Thoracic aorta (tissue), 2 donors: ENCODE measurements at regions not wholly inside any gene's neighbourhood (a gene's known extent, or its start where the extent isn't known, plus 50 kb on each side); places are given as distances from the start of the nearest gene placed in this dataset.

Experiments used
- ATAC-seq: fragments of 150-250 bp; one replicate; pipeline ENCODE4 v1.8.0; 2017; ENCODE audit warnings: low read depth; ENCODE audit not compliant: insufficient number of reproducible peaks, low FRiP score
- DNase-seq: peaks from one replicate; pipeline ENCODE4 v3.0.0-alpha.2; 2020; ENCODE audit warnings: low spot score
- H3K27ac ChIP-seq, 2 donors: fragments of 200-600 bp; sonication (generic); 1 replicate in 1 of 2; 2 replicates in 1 of 2; pipeline ENCODE4 v1.5.1; 2016; ENCODE audit warnings: mild to moderate bottlenecking in 2 of 2, moderate library complexity in 2 of 2
- H3K27me3 ChIP-seq: fragments of 200-600 bp; sonication (generic); replicated peaks from 2 replicates; pipeline ENCODE4 v1.6.0; 2016; ENCODE audit warnings: mild to moderate bottlenecking; ENCODE audit not compliant: insufficient read depth
- H3K36me3 ChIP-seq: fragments of 200-600 bp; sonication (generic); one replicate; pipeline ENCODE4 v1.5.1; 2016
- H3K4me1 ChIP-seq, 2 donors: fragments of 200-600 bp; sonication (generic); 1 replicate in 1 of 2; 2 replicates in 1 of 2; pipeline versions ENCODE4 v1.5.1 to v1.6.0; 2016; ENCODE audit warnings: low read depth in 2 of 2, mild to moderate bottlenecking in 1 of 2; ENCODE audit not compliant: control insufficient read depth in 1 of 2
- H3K4me3 ChIP-seq: fragments of 200-600 bp; sonication (generic); 2 replicates; pipeline ENCODE4 v1.5.1; 2016; ENCODE audit warnings: mild to moderate bottlenecking
- H3K9me3 ChIP-seq: fragments of 200-600 bp; sonication (generic); 2 replicates; pipeline ENCODE4 v1.5.1; 2016
- CTCF ChIP-seq: fragments of 200-600 bp; sonication (generic); IDR thresholded peaks from one replicate; pipeline ENCODE4 v1.5.1; 2019; ENCODE audit warnings: antibody characterized with exemption

GRCh38 chr7:155388561-155388960, 69.4 kb upstream of the EN2 start:
- no peaks in the 10 kb centered on the region for H3K4me1 ChIP-seq
- no peak for TF ChIP-seq CTCF
- no peaks in the 10 kb centered on the region for H3K27me3 ChIP-seq
- no peaks in the 10 kb centered on the region for H3K36me3 ChIP-seq
- DNase-seq (no peak), ATAC-seq (no peak)
- H3K4me3 ChIP-seq = no peak overlapping the region
- no peak overlapping the region for H3K27ac ChIP-seq
- H3K9me3 ChIP-seq = no peaks in the 10 kb centered on the region

DNA sequence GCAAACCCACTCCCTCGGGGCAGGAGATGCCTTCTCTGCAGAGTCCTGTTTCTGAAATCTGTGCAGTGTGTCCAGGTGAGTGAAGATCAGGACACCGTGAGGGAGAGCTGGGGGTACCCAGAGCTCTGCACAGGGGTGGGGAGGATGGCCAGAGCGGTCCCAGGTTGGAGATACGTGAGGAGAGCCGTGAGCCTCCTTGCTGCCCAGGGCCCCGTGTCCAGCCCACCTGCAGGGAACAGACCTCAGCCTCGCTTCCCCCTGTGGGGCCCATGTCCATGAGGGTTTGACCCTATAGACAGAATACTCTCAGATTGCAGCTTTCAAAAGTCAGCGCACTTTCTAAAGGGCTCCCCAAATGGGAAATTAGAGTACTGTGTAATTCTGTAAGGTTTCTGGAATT, 66.5 kb upstream of the EN2 start:
- DNase-seq = no peak
- ATAC-seq = no peak
- no peaks in the 10 kb centered on the region for H3K27me3 ChIP-seq
- H3K27ac ChIP-seq = no peak overlapping the region
- no peaks in the 10 kb centered on the region for H3K9me3 ChIP-seq
- no peak overlapping the region for H3K4me3 ChIP-seq
- no peak for TF ChIP-seq CTCF
- no peaks in the 10 kb centered on the region for H3K4me1 ChIP-seq
- H3K36me3 ChIP-seq = no peaks in the 10 kb centered on the region

DNA sequence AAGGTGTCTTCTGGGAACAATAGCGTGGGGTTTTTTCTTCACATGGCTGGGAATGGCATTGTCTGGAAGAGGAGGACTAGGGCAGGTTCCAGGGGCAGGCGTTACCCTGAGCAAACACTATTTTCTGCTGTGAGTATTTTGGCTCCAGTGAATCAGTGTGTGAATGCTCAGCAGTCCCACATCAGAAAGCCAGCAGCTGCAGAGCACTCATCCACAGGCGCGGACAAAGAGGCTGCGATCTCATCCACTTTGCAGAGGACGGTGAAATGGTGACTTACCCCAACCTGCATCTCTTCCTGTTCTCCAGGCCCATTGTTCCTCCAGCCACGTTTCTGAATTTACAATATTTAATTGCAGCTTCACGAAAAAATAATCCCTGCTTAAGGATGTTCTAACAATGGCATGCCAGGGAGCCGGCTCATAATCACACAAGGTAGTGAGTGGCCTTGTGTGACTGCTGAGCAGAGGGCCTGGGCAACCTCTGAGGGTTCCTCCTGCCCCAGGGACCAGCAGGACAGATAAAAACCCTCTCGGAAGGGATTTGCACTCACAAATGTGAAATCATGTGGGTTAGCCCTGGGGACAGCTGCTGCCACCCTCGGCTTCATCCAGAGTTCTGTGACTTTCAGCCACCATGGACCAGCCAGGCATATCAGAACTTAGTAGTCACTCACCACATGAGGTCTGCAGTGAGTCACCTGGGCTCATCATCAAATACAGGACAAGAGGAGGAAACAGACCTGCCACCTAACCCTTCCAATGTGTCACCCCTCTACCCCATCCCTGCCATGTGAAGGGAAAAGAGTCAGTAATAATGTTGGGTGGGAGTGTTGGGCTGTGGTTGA, 65.0 kb upstream of the EN2 start:
- TF ChIP-seq CTCF = no peak
- Histone ChIP-seq H3K4me3 (no peak overlapping the region), H3K36me3 (no peaks in the 10 kb centered on the region), H3K9me3 (no peaks in the 10 kb centered on the region), H3K27ac (no peak overlapping the region), H3K27me3 (no peaks in the 10 kb centered on the region), H3K4me1 (no peaks in the 10 kb centered on the region)
- ATAC-seq = no peak
- DNase-seq = no peak

DNA sequence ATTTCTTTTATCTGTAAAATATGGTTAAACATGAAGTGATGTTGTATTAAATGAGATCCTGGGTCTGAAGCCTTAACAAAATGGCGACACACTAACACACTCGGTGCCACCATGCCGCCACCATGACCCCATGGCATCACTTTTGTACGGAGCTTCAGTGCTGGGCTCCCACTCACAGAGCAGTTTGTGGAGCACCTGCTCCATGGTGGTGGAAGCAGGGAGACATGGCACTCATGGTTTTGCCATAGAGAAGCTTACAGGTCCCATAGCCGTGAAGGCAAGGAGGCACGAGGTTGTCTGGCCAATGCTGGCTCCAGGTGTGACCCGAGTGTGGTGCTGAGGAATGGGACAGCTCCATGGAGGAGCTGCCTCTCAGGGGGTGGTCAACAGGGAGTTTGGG, 63.5 kb upstream of the EN2 start:
- DNase-seq (no peak), ATAC-seq (no peak)
- Histone ChIP-seq H3K4me3 (no peak overlapping the region), H3K4me1 (no peaks in the 10 kb centered on the region), H3K27me3 (no peaks in the 10 kb centered on the region), H3K36me3 (no peaks in the 10 kb centered on the region), H3K27ac (no peak overlapping the region), H3K9me3 (no peaks in the 10 kb centered on the region)
- no peak for TF ChIP-seq CTCF

- no peak overlapping the region for H3K4me3 ChIP-seq
- H3K4me1 ChIP-seq = no peaks in the 10 kb centered on the region
- DNase-seq (no peak), ATAC-seq (no peak)
- no peaks in the 10 kb centered on the region for H3K9me3 ChIP-seq
- H3K36me3 ChIP-seq = no peaks in the 10 kb centered on the region
- TF ChIP-seq CTCF = no peak
- no peaks in the 10 kb centered on the region for H3K27me3 ChIP-seq
- no peak overlapping the region for H3K27ac ChIP-seq
Observed at GRCh38 chr7:155395176-155395797, 62.6 kb upstream of the EN2 start.
